HG02678 (cell line): ENCODE measurements at regions not wholly inside any gene's neighbourhood (a gene's known extent, or its start where the extent isn't known, plus 50 kb on each side); places are given as distances from the start of the nearest gene placed in this dataset.
"Not testable (repeated sequence)": the region's sequence is repeated elsewhere in the genome, so short reads cannot be mapped to it uniquely, and the experiment has no call there.

Experiments used
- ATAC-seq: cut with Tn5 transposase; IDR thresholded peaks from one replicate; pipeline ENCODE4 v1.9.1; 2021; ENCODE audit warnings: mild to moderate bottlenecking, moderate library complexity; ENCODE audit not compliant: unreplicated experiment

GRCh38 chr5:23103566-23103965 lies 250.4 kb upstream of the CDH12 start:
- no peak for ATAC-seq

- ATAC-seq, result not testable (repeated sequence)
These were observed 242.3 kb upstream of the CDH12 start for GRCh38 chr5:23095418-23095817.

- no peak for ATAC-seq
These were observed 236.1 kb upstream of the CDH12 start for GRCh38 chr5:23089286-23089685.

- ATAC-seq, result no peak
These were observed 231.7 kb upstream of the CDH12 start for GRCh38 chr5:23084815-23085214.

DNA sequence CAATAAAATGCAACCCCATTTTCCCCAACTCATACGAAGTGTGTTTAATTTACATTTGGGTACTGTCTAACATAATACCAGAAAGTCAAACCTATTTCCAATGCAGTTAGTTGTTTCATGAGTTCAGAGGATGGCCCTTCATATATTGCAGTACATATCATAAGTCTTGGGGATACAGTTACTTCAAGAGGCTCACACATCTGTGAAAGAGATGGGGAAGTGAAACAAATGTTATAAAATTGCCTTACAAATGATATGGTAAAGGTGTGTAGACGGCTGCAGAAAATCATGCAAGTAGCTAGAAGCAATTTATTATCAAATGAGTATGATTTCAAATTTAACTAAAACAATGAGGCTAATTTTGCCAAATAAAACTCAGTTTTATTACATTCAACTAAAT lies 219.0 kb upstream of the CDH12 start:
- ATAC-seq, result peak; percentile 46

DNA sequence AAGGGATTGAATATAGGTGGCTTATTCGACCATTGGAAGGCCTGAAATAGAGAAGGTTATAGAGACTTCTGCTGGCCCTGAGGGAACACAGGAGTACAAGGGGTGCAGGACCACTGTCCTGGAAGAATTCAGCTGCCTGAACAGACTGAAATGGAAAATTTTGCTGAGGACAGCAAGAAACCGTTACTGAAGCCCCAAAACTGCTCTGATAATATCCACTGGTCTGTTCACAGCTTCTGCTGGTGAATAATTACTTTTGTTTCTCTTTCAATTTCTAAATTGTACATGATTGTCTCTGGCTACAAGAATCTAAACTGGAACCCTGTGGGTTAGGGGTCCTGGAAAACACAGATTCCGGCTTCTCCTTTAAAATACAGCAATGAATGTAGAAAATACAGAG lies 218.5 kb upstream of the CDH12 start:
- ATAC-seq, result no peak

DNA sequence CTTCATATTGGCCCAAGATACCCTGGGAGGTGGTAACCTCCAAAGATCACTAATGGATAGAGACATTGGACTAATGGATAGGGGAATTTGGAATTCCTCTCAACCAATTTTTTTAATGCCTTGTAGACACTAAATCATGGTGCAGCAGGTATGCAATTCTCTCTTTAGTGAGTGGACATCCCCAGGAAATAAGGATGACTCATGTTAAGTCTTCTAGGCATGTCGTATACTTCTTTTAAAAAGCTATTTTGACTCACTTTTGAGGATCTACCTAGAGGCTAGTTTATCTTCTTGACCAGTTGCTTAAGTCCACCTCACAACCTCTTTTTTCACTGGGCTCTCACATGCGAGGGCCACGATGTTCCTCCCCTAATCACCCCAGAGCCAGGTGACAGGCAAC lies 211.6 kb upstream of the CDH12 start:
- ATAC-seq, result no peak

DNA sequence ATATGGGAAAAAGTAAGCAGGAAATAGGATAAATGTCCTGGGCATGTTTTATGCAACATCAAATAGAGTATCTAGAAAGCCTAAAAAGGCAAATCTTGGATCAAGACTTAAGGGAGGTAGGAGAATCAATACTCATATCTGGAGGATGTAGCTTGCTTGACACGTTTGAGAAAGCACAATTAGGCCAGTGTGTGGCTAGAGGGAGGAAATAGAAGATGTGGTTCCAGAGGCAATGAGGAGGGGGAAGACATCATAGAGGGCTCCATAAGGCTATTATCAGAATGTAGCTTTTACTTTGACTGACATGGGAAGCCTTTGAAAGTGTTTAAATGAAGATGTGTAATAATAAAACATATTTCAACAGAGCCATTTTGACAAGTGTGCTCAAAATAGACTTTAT lies 200.7 kb upstream of the CDH12 start:
- ATAC-seq, result no peak

DNA sequence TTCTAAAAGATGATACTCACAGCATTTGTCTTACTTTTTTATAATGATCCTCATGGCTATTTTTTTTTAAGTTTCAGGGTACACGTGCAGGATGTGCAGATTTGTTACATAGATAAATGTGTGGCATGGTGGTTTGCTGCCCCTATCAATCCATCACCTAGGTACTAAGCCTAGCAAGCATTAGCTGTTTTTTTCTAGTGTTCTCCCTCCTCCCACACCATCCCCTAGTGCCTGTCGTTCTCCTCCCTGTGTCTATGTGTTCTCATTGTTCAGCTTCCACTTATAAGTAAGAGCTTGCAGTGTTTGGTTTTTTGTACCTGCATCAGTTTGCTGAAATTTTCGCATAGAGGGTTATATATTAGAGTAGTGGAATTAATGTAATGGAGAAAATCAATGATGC lies 189.1 kb upstream of the CDH12 start:
- no peak for ATAC-seq

- ATAC-seq, result no peak
These were observed 182.5 kb upstream of the CDH12 start for GRCh38 chr5:23035555-23036090.

- no peak for ATAC-seq
These were observed 180.7 kb upstream of the CDH12 start for GRCh38 chr5:23033864-23034263.

- no peak for ATAC-seq
These were observed 176.1 kb upstream of the CDH12 start for GRCh38 chr5:23029290-23029689.

GRCh38 chr5:23028445-23029021 lies 175.4 kb upstream of the CDH12 start:
- no peak for ATAC-seq

GRCh38 chr5:23027830-23028229 lies 174.7 kb upstream of the CDH12 start:
- no peak for ATAC-seq

DNA sequence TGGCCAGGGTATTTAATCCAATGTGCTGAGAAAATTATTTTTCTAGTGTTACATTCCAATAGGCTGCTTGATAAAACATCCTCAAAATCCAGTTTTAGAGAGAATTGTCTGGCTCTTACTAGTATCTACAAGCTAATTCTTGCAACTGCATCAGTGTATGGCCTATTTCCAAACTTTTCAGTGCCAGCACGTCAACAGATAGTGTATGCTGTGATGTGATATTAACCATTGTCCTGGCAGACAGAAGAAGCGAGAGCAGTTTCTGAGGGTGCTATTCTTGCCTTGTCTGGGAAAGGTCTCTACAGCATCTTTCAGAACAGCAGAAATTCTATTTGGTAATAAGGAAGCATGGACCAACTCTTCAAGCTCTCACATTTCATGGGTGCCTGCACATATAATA lies 174.2 kb upstream of the CDH12 start:
- ATAC-seq, result no peak

DNA sequence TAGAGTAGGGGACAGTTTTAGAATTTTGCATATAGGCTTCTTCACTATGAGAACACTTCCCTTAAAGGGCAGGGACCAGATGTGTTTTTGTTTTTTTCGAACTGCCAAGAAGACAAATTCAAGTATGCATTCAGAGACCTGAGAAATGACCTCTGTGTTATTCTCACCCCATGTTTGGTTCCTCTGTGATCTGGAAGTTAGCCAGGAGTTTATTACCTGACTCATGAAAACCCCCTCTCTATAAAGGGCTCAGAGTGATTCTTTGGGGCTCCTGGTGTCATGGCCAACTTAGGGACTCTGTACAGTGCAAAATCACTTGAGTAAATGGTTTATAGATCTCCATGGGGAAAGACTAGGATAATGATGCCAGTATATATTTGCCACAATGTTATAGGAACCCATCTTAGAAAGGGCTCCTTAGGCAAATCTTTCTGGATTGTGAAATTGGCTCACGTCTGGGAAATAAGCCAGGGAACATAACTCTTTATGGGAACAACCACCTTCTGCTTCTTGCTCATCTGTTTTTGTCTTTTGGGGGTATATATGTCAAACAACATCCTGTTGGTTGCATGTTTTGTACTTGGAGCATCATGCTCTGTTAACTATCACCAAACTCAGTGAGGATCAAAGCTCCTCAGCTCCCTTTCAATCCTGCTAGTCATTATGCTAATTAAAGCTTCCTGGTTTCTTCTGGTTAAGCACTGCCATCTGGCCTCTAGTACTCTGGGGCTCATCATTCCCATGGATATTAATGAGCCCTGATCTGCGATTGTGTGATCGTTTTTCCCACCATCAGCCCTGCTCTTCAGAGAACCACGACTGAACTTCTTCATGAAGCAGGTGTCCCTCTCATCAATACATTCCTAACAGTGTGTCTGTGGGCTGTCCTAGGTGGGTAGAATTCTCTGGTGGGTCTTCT lies 173.4 kb upstream of the CDH12 start:
- no peak for ATAC-seq

- no peak for ATAC-seq
These were observed 172.6 kb upstream of the CDH12 start for GRCh38 chr5:23025629-23026233.

GRCh38 chr5:23024470-23024869 lies 171.3 kb upstream of the CDH12 start:
- ATAC-seq, result no peak

DNA sequence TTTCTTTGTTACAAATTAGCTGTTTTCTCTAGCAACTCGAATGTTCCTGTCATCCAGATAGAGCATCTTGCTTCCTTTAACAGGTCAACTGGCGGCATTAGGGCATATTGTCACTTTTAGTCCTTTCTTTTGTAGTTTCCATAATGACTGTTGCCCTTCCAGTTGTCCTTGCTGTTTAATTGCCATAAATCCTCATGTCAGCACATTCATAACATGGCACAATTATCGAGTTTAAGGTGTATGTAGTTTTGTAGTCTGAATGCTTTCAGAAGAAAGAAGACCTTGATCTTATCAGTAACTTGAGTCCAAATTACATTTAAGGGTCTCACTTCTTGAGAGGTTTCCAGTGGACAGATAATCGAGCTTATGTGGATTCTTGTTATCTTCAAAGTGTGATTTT lies 161.7 kb upstream of the CDH12 start:
- ATAC-seq, result no peak

- no peak for ATAC-seq
These were observed 161.1 kb upstream of the CDH12 start for GRCh38 chr5:23014266-23014665.

GRCh38 chr5:23013395-23013998 lies 160.4 kb upstream of the CDH12 start:
- ATAC-seq, result no peak
